ENCODE measurements at regions not wholly inside any gene's neighbourhood (a gene's known extent, or its start where the extent isn't known, plus 50 kb on each side); places are given as distances from the start of the nearest gene placed in this dataset.

- no peak overlapping the region for H3K4me3 ChIP-seq (ENCODE audit: low read depth, low read length)
- DNase-seq (ENCODE audit: low read depth), result no peak
Observed at GRCh38 chr6:71499667-71500066, 211.1 kb downstream of the OGFRL1 start.

GRCh38 chr6:71502168-71502567 lies 213.6 kb downstream of the OGFRL1 start:
- no peak overlapping the region for H3K4me3 ChIP-seq (ENCODE audit: low read depth, low read length)
- DNase-seq (ENCODE audit: low read depth), result no peak

- DNase-seq (ENCODE audit: low read depth), result no peak
- no peak overlapping the region for H3K4me3 ChIP-seq (ENCODE audit: low read depth, low read length)
Observed at GRCh38 chr6:71502956-71503355, 214.3 kb downstream of the OGFRL1 start.

GRCh38 chr6:71507183-71507582 lies 218.6 kb downstream of the OGFRL1 start:
- no peak overlapping the region for H3K4me3 ChIP-seq (ENCODE audit: low read depth, low read length)

GRCh38 chr6:71509191-71510005 lies 220.8 kb downstream of the OGFRL1 start:
- H3K4me3 ChIP-seq (ENCODE audit: low read depth, low read length), result no peak overlapping the region
- DNase-seq (ENCODE audit: low read depth), result no peak

More at GRCh38 chr6:71507183-71507582, 218.6 kb downstream of the OGFRL1 start:
- no peak for DNase-seq (ENCODE audit: low read depth)

GRCh38 chr6:71510057-71510713 lies 221.6 kb downstream of the OGFRL1 start:
- H3K4me3 ChIP-seq (ENCODE audit: low read depth, low read length), result no peak overlapping the region
- peak; percentile 58 for DNase-seq (ENCODE audit: low read depth)

GRCh38 chr6:71510856-71511255 lies 222.2 kb downstream of the OGFRL1 start:
- no peak overlapping the region for H3K4me3 ChIP-seq (ENCODE audit: low read depth, low read length)
- DNase-seq (ENCODE audit: low read depth), result no peak

GRCh38 chr6:71512256-71512655 lies 223.6 kb downstream of the OGFRL1 start:
- no peak overlapping the region for H3K4me3 ChIP-seq (ENCODE audit: low read depth, low read length)
- no peak for DNase-seq (ENCODE audit: low read depth)

GRCh38 chr6:71513036-71513435 lies 224.4 kb downstream of the OGFRL1 start:
- no peak overlapping the region for H3K4me3 ChIP-seq (ENCODE audit: low read depth, low read length)
- DNase-seq (ENCODE audit: low read depth), result no peak

GRCh38 chr6:71523548-71523947 lies 234.9 kb downstream of the OGFRL1 start:
- H3K4me3 ChIP-seq (ENCODE audit: low read depth, low read length), result no peak overlapping the region
- no peak for DNase-seq (ENCODE audit: low read depth)

- no peak for DNase-seq (ENCODE audit: low read depth)
- H3K4me3 ChIP-seq (ENCODE audit: low read depth, low read length), result no peak overlapping the region
Observed at GRCh38 chr6:71524201-71524600, 235.6 kb downstream of the OGFRL1 start.

- no peak for DNase-seq (ENCODE audit: low read depth)
- no peak overlapping the region for H3K4me3 ChIP-seq (ENCODE audit: low read depth, low read length)
Observed at GRCh38 chr6:71527886-71528285, 239.3 kb downstream of the OGFRL1 start.

GRCh38 chr6:71529026-71529425 lies 240.4 kb downstream of the OGFRL1 start:
- H3K4me3 ChIP-seq (ENCODE audit: low read depth, low read length), result no peak overlapping the region

GRCh38 chr6:71529769-71530168 lies 241.2 kb downstream of the OGFRL1 start:
- no peak for DNase-seq (ENCODE audit: low read depth)

More at GRCh38 chr6:71529026-71529425, 240.4 kb downstream of the OGFRL1 start:
- no peak for DNase-seq (ENCODE audit: low read depth)

GRCh38 chr6:71531006-71531405 lies 242.4 kb downstream of the OGFRL1 start:
- H3K4me3 ChIP-seq (ENCODE audit: low read depth, low read length), result no peak overlapping the region
- no peak for DNase-seq (ENCODE audit: low read depth)

More at GRCh38 chr6:71529769-71530168, 241.2 kb downstream of the OGFRL1 start:
- no peak overlapping the region for H3K4me3 ChIP-seq (ENCODE audit: low read depth, low read length)

GRCh38 chr6:71531841-71532240 lies 243.2 kb downstream of the OGFRL1 start:
- no peak for DNase-seq (ENCODE audit: low read depth)
- H3K4me3 ChIP-seq (ENCODE audit: low read depth, low read length), result no peak overlapping the region

GRCh38 chr6:71533939-71534379 lies 245.3 kb downstream of the OGFRL1 start:
- DNase-seq (ENCODE audit: low read depth), result no peak
- no peak overlapping the region for H3K4me3 ChIP-seq (ENCODE audit: low read depth, low read length)

- DNase-seq (ENCODE audit: low read depth), result no peak
- no peak overlapping the region for H3K4me3 ChIP-seq (ENCODE audit: low read depth, low read length)
Observed at GRCh38 chr6:71534921-71535320, 246.3 kb downstream of the OGFRL1 start.

- no peak overlapping the region for H3K4me3 ChIP-seq (ENCODE audit: low read depth, low read length)
- DNase-seq (ENCODE audit: low read depth), result no peak
Observed at GRCh38 chr6:71537717-71538116, 249.1 kb downstream of the OGFRL1 start.

GRCh38 chr6:71544028-71544427 lies 255.4 kb downstream of the OGFRL1 start:
- H3K4me3 ChIP-seq (ENCODE audit: low read depth, low read length), result no peak overlapping the region
- DNase-seq (ENCODE audit: low read depth), result no peak

- H3K4me3 ChIP-seq (ENCODE audit: low read depth, low read length), result no peak overlapping the region
- DNase-seq (ENCODE audit: low read depth), result no peak
Observed at GRCh38 chr6:71544906-71545305, 256.3 kb downstream of the OGFRL1 start.

All from skeletal muscle cell (primary cell).